K562 (cell line): ENCODE measurements at regions not wholly inside any gene's neighbourhood (a gene's known extent, or its start where the extent isn't known, plus 50 kb on each side); places are given as distances from the start of the nearest gene placed in this dataset.

Experiments used
- CTCF ChIP-seq, 3 experiments: IDR thresholded peaks in 2 of 3; conservative IDR thresholded peaks in 1 of 3; 2 replicates each; pipeline ENCODE4 v1.5.1; 2011 to 2012; ENCODE audit warnings: low read length in 3 of 3, mild to moderate bottlenecking in 3 of 3, control low read depth in 2 of 3, improper control_type of control experiment in 1 of 3, inconsistent platforms in 1 of 3, low read depth in 1 of 3, mixed read lengths in 1 of 3, moderate library complexity in 1 of 3; ENCODE audit not compliant: insufficient read depth in 2 of 3
- EP300 ChIP-seq: IDR thresholded peaks from 2 replicates; pipeline ENCODE4 v1.6.1; 2012; ENCODE audit warnings: low read length, improper control_type of control experiment
- SMAD3 ChIP-seq: fragments of 450-650 bp; formaldehyde crosslinking; conservative IDR thresholded peaks from 2 replicates; pipeline ENCODE4 v1.4.0; 2020; ENCODE audit warnings: mild to moderate bottlenecking

- TF ChIP-seq EP300 (no peak), CTCF (IDR thresholded peaks at IDR 0.05 in 2 of 3, conservative IDR thresholded peaks at IDR 0.05 in 1 of 3; ENCODE audit: insufficient read depth in 2 of 3, low read depth in 1 of 3, low read length in 3 of 3) (no peak), SMAD3 (CRISPR knock-in tag) (no peak)
These were observed 1370.4 kb upstream of the PRMT6 start for GRCh38 chr1:105686026-105686425.
